ENCODE measurements at regions not wholly inside any gene's neighbourhood (a gene's known extent, or its start where the extent isn't known, plus 50 kb on each side); places are given as distances from the start of the nearest gene placed in this dataset.

DNA sequence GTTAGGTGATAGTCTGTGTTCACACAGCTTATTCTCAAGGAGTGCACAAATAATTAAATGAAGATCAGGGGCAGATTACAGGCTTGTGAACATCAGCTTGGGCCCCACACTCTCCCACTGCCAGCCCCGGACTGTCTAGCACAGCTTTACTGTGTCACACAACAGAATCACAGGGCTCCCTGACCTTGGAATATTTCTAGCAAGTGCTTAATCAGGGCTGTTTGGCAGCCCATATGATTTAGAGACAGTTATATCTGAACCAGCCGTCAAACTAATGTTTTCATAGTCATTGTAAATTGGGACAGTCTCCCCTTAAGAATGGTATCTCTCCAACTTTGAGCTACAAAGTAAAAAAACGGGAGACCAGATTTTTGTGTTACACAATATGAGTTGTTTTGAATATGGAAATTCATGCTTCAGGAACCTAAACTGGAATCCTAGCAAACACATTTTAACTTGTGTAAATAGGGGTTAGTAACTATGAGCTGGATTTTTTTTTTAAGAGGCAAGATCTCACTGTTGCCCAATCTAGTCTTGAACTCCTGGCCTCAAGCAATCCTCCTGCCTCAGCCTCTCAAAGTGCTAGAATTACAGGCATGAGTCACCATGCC lies 517.6 kb downstream of the BNC2 start:
- no peak overlapping the region for H3K27ac ChIP-seq (ENCODE audit: low read depth, low read length)
- no peaks in the 10 kb centered on the region for H3K27me3 ChIP-seq (ENCODE audit: control insufficient read depth in 5 of 5, insufficient read depth in 4 of 5, low read length in 5 of 5)
- H3K4me3 ChIP-seq (ENCODE audit: low read depth in 1 of 5, low read length in 5 of 5) = no peak overlapping the region
- no peaks in the 10 kb centered on the region for H3K36me3 ChIP-seq (ENCODE audit: control insufficient read depth in 5 of 5, insufficient read depth in 5 of 5, low read length in 5 of 5)
- peaks cover 0 to 2% (median 0%) of the 10 kb centered on the region in 5 donors for H3K4me1 ChIP-seq (ENCODE audit: control insufficient read depth in 5 of 5, insufficient read depth in 5 of 5, low read length in 5 of 5)
- H3K9ac ChIP-seq (ENCODE audit: low read length in 5 of 5) = no peak overlapping the region
- H3K9me3 ChIP-seq (ENCODE audit: control insufficient read depth in 5 of 5, low read length in 5 of 5) = no peaks in the 10 kb centered on the region

DNA sequence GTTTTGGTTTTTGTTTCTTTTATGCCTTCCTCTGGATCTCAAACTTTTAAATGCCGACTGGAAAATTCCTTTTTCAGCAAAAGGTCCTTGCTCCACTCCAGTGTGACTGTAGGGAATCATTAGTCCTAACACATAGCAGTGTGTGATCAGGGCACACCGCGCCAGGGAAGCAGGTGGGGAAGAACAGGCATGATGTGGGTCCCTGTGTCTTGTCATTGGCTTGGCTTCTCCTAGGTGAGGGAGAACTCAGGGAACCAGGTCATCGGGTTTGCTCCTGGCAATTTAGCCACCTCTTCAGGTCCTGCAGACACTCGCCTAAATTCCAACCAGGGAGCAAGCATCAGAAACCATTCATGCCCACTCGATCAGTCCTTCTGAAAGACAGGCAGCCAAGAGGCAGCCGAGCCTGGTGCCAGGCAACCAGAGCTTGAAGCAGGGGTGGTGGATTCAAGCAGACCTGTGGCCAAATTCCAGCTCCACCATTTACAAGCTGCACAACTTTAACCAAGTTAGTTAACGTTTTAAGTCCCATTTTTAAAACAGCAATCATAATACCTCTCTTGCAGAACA lies 514.2 kb downstream of the BNC2 start:
- Histone ChIP-seq H3K27ac (ENCODE audit: low read depth, low read length) (no peak overlapping the region), H3K36me3 (ENCODE audit: control insufficient read depth in 5 of 5, insufficient read depth in 5 of 5, low read length in 5 of 5) (no peaks in the 10 kb centered on the region), H3K4me3 (ENCODE audit: low read depth in 1 of 5, low read length in 5 of 5) (no peak overlapping the region), H3K4me1 (ENCODE audit: control insufficient read depth in 5 of 5, insufficient read depth in 5 of 5, low read length in 5 of 5) (peaks cover 0 to 5% (median 0%) of the 10 kb centered on the region in 5 donors), H3K9ac (ENCODE audit: low read length in 5 of 5) (no peak overlapping the region), H3K27me3 (ENCODE audit: control insufficient read depth in 5 of 5, insufficient read depth in 4 of 5, low read length in 5 of 5) (no peaks in the 10 kb centered on the region), H3K9me3 (ENCODE audit: control insufficient read depth in 5 of 5, low read length in 5 of 5) (no peaks in the 10 kb centered on the region)

DNA sequence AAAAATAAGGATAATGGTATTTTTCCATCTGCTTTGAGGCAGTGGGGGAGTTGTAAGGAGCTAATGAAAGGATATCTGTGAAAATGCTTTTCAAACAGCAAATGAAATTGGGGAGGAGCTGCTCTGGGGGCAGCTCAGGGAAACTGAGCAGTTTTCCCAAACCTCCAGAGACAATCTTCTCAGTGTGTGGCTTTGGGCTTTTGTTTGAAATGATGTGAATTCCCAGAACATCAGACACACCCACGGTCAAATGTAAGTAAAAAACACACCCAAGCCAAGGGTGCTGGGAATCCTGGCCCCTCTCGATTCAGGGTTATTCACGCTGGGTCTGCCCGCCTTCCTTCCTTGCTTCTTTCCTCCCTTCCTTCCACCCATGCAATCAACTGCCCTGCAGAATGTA lies 512.6 kb downstream of the BNC2 start:
- Histone ChIP-seq H3K9me3 (ENCODE audit: control insufficient read depth in 5 of 5, low read length in 5 of 5) (no peaks in the 10 kb centered on the region), H3K36me3 (ENCODE audit: control insufficient read depth in 5 of 5, insufficient read depth in 5 of 5, low read length in 5 of 5) (no peaks in the 10 kb centered on the region), H3K4me1 (ENCODE audit: control insufficient read depth in 5 of 5, insufficient read depth in 5 of 5, low read length in 5 of 5) (peaks cover 0 to 12% (median 0%) of the 10 kb centered on the region in 5 donors), H3K27me3 (ENCODE audit: control insufficient read depth in 5 of 5, insufficient read depth in 4 of 5, low read length in 5 of 5) (no peaks in the 10 kb centered on the region), H3K27ac (ENCODE audit: low read depth, low read length) (no peak overlapping the region), H3K4me3 (ENCODE audit: low read depth in 1 of 5, low read length in 5 of 5) (no peak overlapping the region), H3K9ac (ENCODE audit: low read length in 5 of 5) (no peak overlapping the region)

DNA sequence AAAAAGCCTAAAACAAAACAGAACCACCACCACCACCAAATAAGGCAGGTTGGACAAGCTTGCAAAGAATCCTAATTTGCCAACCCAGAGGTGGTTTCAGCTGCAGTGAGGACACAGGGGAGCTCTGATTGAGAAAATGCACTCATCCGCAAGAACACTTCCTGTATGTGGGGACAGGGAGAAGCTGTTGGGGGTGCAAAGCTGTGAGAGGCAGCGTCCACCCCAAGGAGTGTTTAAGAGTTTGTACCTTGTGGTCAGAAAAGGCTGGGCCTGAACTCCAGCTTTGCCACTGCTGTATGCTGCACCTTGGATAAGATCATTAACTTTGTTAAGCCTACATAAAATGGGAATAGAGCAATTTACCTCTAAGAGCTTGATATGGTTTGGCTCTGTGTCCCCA lies 511.7 kb downstream of the BNC2 start:
- no peaks in the 10 kb centered on the region for H3K36me3 ChIP-seq (ENCODE audit: control insufficient read depth in 5 of 5, insufficient read depth in 5 of 5, low read length in 5 of 5)
- no peak overlapping the region for H3K4me3 ChIP-seq (ENCODE audit: low read depth in 1 of 5, low read length in 5 of 5)
- H3K27ac ChIP-seq (ENCODE audit: low read depth, low read length) = no peak overlapping the region
- peaks cover 0 to 20% (median 0%) of the 10 kb centered on the region in 5 donors for H3K4me1 ChIP-seq (ENCODE audit: control insufficient read depth in 5 of 5, insufficient read depth in 5 of 5, low read length in 5 of 5)
- no peaks in the 10 kb centered on the region for H3K9me3 ChIP-seq (ENCODE audit: control insufficient read depth in 5 of 5, low read length in 5 of 5)
- H3K27me3 ChIP-seq (ENCODE audit: control insufficient read depth in 5 of 5, insufficient read depth in 4 of 5, low read length in 5 of 5) = no peaks in the 10 kb centered on the region
- H3K9ac ChIP-seq (ENCODE audit: low read length in 5 of 5) = no peak overlapping the region
